Parathyroid adenoma (tissue), 2 donors: ENCODE measurements at regions not wholly inside any gene's neighbourhood (a gene's known extent, or its start where the extent isn't known, plus 50 kb on each side); places are given as distances from the start of the nearest gene placed in this dataset.
"Not testable (repeated sequence)": the region's sequence is repeated elsewhere in the genome, so short reads cannot be mapped to it uniquely, and the experiment has no call there.

Experiments used
- H2AFZ ChIP-seq: fragments of 300-600 bp; sonication (generic); one replicate; pipeline ENCODE4 v1.7.0; 2017; ENCODE audit warnings: antibody characterized with exemption, mild to moderate bottlenecking
- H3K27ac ChIP-seq: fragments of 300-600 bp; sonication (generic); one replicate; pipeline ENCODE4 v1.7.0; 2017
- H3K27me3 ChIP-seq: fragments of 300-600 bp; sonication (generic); one replicate; pipeline ENCODE4 v1.7.0; 2017; ENCODE audit warnings: low read length; ENCODE audit not compliant: control insufficient read depth, insufficient read depth
- H3K36me3 ChIP-seq: fragments of 300-600 bp; sonication (generic); one replicate; pipeline ENCODE4 v1.7.0; 2017; ENCODE audit warnings: low read length; ENCODE audit not compliant: control insufficient read depth, insufficient read depth
- H3K4me1 ChIP-seq: fragments of 300-600 bp; sonication (generic); one replicate; pipeline ENCODE4 v1.7.0; 2017; ENCODE audit warnings: control low read depth
- H3K4me2 ChIP-seq: fragments of 300-600 bp; sonication (generic); one replicate; pipeline ENCODE4 v1.7.0; 2017; ENCODE audit warnings: low read length
- H3K4me3 ChIP-seq: fragments of 300-600 bp; sonication (generic); one replicate; pipeline ENCODE4 v1.7.0; 2017; ENCODE audit warnings: low read depth, low read length
- H3K79me2 ChIP-seq: fragments of 300-600 bp; sonication (generic); one replicate; pipeline ENCODE4 v1.7.0; 2017; ENCODE audit warnings: control low read depth
- H3K9ac ChIP-seq: fragments of 300-600 bp; sonication (generic); one replicate; pipeline ENCODE4 v1.7.0; 2017; ENCODE audit warnings: mild to moderate bottlenecking
- H3K9me3 ChIP-seq: fragments of 300-600 bp; sonication (generic); one replicate; pipeline ENCODE4 v1.7.0; 2017; ENCODE audit warnings: low read length; ENCODE audit not compliant: control insufficient read depth
- TF ChIP-seq, protein P1 (sequence below): fragments of 300-600 bp; sonication (generic); IDR thresholded peaks from one replicate; pipeline ENCODE4 v1.7.0; 2017; ENCODE audit warnings: antibody characterized with exemption, mild to moderate bottlenecking
- donor health status: primary hyperparathyroidism.

DNA sequence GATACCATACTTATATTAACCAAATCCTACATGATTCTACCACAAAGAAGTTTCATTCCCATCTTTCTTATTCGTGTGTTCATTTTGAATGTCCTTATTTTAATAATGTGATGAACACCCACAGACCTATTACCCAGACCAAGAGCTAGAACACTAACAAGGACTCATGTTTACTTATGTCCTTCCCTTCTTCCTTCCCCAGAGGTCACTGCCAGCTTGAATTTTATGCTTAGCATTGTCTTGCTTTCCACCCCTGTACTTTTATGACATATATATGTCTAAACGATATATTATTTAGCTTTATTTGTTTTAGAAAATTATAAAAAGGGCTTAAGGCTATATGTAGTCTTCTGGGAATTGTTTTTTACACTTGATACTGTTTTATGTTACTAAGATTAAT, 238.6 kb downstream of the LRIG3 start:
- TF ChIP-seq, protein P1, sequence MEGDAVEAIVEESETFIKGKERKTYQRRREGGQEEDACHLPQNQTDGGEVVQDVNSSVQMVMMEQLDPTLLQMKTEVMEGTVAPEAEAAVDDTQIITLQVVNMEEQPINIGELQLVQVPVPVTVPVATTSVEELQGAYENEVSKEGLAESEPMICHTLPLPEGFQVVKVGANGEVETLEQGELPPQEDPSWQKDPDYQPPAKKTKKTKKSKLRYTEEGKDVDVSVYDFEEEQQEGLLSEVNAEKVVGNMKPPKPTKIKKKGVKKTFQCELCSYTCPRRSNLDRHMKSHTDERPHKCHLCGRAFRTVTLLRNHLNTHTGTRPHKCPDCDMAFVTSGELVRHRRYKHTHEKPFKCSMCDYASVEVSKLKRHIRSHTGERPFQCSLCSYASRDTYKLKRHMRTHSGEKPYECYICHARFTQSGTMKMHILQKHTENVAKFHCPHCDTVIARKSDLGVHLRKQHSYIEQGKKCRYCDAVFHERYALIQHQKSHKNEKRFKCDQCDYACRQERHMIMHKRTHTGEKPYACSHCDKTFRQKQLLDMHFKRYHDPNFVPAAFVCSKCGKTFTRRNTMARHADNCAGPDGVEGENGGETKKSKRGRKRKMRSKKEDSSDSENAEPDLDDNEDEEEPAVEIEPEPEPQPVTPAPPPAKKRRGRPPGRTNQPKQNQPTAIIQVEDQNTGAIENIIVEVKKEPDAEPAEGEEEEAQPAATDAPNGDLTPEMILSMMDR: no peak
- no peak overlapping the region for H3K4me3 ChIP-seq
- no peaks in the 10 kb centered on the region for H3K79me2 ChIP-seq
- no peak overlapping the region for H3K4me2 ChIP-seq
- H3K36me3 ChIP-seq: no peaks in the 10 kb centered on the region
- no peaks in the 10 kb centered on the region for H3K4me1 ChIP-seq
- H3K9me3 ChIP-seq: no peaks in the 10 kb centered on the region
- no peak overlapping the region for H2AFZ ChIP-seq
- no peak overlapping the region for H3K27ac ChIP-seq
- no peaks in the 10 kb centered on the region for H3K27me3 ChIP-seq
- H3K9ac ChIP-seq: no peak overlapping the region

DNA sequence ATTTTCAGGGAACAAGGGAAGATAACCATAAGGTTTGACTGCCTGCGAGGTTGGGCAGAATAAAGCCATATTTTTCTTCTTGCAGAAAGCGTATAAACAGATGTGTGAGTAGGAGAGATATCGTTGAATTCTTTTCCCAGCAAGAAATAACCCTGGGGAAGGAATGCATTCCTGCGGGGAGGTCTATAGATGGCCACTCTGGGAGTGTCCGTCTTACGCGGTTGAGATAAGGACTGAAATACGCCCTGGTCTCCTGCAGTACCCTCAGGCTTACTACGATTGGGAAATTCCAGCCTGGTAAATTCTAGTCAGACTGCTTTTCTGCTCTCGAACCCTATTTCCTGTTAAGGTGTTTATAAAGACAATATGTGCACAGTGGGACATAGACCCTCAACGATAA, 225.0 kb downstream of the LRIG3 start:
- H3K27me3 ChIP-seq: no peaks in the 10 kb centered on the region
- H3K4me3 ChIP-seq: no peak overlapping the region
- H3K9ac ChIP-seq: no peak overlapping the region
- no peaks in the 10 kb centered on the region for H3K4me1 ChIP-seq
- H3K4me2 ChIP-seq: no peak overlapping the region
- no peak overlapping the region for H2AFZ ChIP-seq
- H3K27ac ChIP-seq: no peak overlapping the region
- H3K9me3 ChIP-seq: no peaks in the 10 kb centered on the region
- H3K79me2 ChIP-seq: no peaks in the 10 kb centered on the region
- TF ChIP-seq, protein P1: no peak
- H3K36me3 ChIP-seq: no peaks in the 10 kb centered on the region

DNA sequence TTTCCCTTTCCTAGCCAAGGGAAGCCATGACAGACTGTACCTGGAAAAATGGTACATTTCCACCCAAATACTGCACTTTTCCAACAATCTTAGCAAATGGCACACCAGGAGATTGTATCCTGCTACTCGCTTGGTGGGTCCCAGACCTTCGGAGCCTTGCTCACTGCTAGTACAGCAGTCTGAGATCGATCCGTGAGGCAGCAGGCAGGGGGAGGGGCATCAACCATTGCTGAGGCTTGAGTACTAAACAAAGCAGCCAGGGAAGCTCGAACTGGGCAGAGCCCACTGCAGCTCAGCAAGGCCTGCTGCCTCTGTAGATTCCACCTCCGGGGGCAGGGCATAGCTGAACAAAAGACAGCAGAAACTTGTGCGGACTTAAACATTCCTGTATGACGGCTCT, 218.8 kb downstream of the LRIG3 start:
- Histone ChIP-seq H3K4me3 (no peak overlapping the region), H2AFZ (no peak overlapping the region), H3K79me2 (no peaks in the 10 kb centered on the region), H3K4me2 (no peak overlapping the region), H3K36me3 (no peaks in the 10 kb centered on the region), H3K4me1 (no peaks in the 10 kb centered on the region), H3K27me3 (no peaks in the 10 kb centered on the region), H3K27ac (no peak overlapping the region), H3K9ac (no peak overlapping the region), H3K9me3 (no peaks in the 10 kb centered on the region)
- TF ChIP-seq, protein P1: no peak

DNA sequence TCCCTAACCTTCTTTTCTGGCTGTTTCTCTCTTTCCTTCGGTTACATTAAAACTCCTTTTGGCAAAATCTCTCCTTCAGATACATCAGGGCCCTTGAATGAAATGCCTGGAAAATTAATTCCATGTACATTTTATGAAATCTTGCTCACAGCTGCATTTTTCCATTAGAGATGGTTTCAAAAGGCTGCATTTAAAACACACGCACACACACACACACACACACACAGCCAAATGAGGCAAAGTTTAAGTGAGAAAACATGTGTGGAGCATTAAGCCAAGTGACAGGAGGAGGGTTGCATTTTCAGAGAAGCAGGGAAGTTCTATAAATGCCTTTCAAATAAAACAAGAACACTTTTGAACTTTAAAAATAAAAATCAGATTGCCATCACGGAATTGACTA, 216.4 kb downstream of the LRIG3 start:
- Histone ChIP-seq H3K4me1 (no peaks in the 10 kb centered on the region), H3K4me2 (no peak overlapping the region), H3K79me2 (no peaks in the 10 kb centered on the region), H3K4me3 (no peak overlapping the region), H3K36me3 (no peaks in the 10 kb centered on the region), H2AFZ (no peak overlapping the region), H3K9me3 (no peaks in the 10 kb centered on the region), H3K9ac (no peak overlapping the region), H3K27me3 (no peaks in the 10 kb centered on the region), H3K27ac (no peak overlapping the region)
- TF ChIP-seq, protein P1: no peak

DNA sequence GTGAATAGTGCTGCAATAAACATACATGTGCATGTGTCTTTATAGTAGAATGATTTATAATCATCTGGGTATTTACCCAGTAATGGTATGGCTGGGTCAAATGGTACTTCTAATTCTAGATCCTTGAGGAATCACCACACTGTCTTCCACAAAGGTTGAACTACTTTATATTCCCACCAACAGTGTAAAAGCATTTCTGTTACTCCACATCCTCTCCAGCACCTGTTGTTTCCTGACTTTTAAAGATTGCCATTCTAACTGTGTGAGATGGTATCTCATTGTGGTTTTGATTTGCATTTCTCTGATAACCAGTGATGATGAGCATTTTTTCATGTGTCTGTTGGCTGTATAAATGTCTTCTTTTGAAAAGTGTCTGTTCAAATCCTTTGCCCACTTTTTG, 215.5 kb downstream of the LRIG3 start:
- not testable (repeated sequence) for H3K79me2 ChIP-seq

More for the DNA sequence above, 215.5 kb downstream of the LRIG3 start:
- H3K9me3 ChIP-seq, H3K4me1 ChIP-seq, H3K27ac ChIP-seq, H3K36me3 ChIP-seq, H3K4me2 ChIP-seq, H3K4me3 ChIP-seq, H2AFZ ChIP-seq, H3K27me3 ChIP-seq, H3K9ac ChIP-seq: not testable (repeated sequence)
